ENCODE measurements at regions not wholly inside any gene's neighbourhood (a gene's known extent, or its start where the extent isn't known, plus 50 kb on each side); places are given as distances from the start of the nearest gene placed in this dataset.
A peak's percentile ranks its signal among the peaks of the same experiment; 100 is the strongest.

GRCh38 chr10:29691564-29692072, 56.8 kb upstream of the SVIL start (continued):
- no peak for TF ChIP-seq ZBTB20 (tag by site-specific recombination; IDR thresholded peaks at IDR 0.05)
- TF ChIP-seq ZNF16 (tag by site-specific recombination; IDR thresholded peaks at IDR 0.05; ENCODE audit: low read depth) = no peak
- TF ChIP-seq, protein P1, sequence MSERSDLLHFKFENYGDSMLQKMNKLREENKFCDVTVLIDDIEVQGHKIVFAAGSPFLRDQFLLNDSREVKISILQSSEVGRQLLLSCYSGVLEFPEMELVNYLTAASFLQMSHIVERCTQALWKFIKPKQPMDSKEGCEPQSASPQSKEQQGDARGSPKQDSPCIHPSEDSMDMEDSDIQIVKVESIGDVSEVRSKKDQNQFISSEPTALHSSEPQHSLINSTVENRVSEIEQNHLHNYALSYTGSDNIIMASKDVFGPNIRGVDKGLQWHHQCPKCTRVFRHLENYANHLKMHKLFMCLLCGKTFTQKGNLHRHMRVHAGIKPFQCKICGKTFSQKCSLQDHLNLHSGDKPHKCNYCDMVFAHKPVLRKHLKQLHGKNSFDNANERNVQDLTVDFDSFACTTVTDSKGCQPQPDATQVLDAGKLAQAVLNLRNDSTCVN (tag by site-specific recombination; optimal IDR thresholded peaks at IDR 0.05) = no peak
- peak; percentile 86 for TF ChIP-seq WT1 (tag by site-specific recombination; IDR thresholded peaks at IDR 0.05)
- TF ChIP-seq ZNF174 (tag by site-specific recombination; IDR thresholded peaks at IDR 0.05) = no peak
- no peak for TF ChIP-seq ZNF560 (tag by site-specific recombination; IDR thresholded peaks at IDR 0.05; ENCODE audit: borderline replicate concordance)
- TF ChIP-seq ZNF621 (tag by site-specific recombination; IDR thresholded peaks at IDR 0.05) = no peak
- peak; percentile 81; the same call in 1 of the 2 replicates for TF ChIP-seq GLI2 (tag by site-specific recombination; IDR thresholded peaks at IDR 0.05; ENCODE audit: borderline replicate concordance, low read depth)
- no peak for TF ChIP-seq ZNF530 (tag by site-specific recombination; IDR thresholded peaks at IDR 0.05; ENCODE audit: low read depth)
- peak; percentile 88 for TF ChIP-seq PRDM6 (tag by site-specific recombination; IDR thresholded peaks at IDR 0.05)
- no peak for TF ChIP-seq SCRT1 (tag by site-specific recombination; IDR thresholded peaks at IDR 0.05; ENCODE audit: borderline replicate concordance)
- no peak for TF ChIP-seq SETDB1 (IDR thresholded peaks at IDR 0.05; ENCODE audit: insufficient read length, low read length)
- no peak for TF ChIP-seq ZFP37 (tag by site-specific recombination; IDR thresholded peaks at IDR 0.05)
- no peak for TF ChIP-seq HOXA7 (CRISPR knock-in tag; IDR thresholded peaks at IDR 0.05; ENCODE audit: borderline replicate concordance)
- peak; percentile 41; the same call in 1 of the 2 replicates for TF ChIP-seq ZNF558 (tag by site-specific recombination; IDR thresholded peaks at IDR 0.05)
- no peak for TF ChIP-seq ZNF157 (tag by site-specific recombination; IDR thresholded peaks at IDR 0.05)
- peak; percentile 91 for TF ChIP-seq ZXDB (tag by site-specific recombination; IDR thresholded peaks at IDR 0.05)
- TF ChIP-seq ZNF837 (tag by site-specific recombination; IDR thresholded peaks at IDR 0.05) = no peak
- no peak for TF ChIP-seq ZSCAN16 (tag by site-specific recombination; IDR thresholded peaks at IDR 0.05)
- TF ChIP-seq ZNF777 (tag by site-specific recombination; IDR thresholded peaks at IDR 0.05; ENCODE audit: borderline replicate concordance) = no peak
- TF ChIP-seq ZBTB7A (tag by site-specific recombination; IDR thresholded peaks at IDR 0.05; ENCODE audit: low read depth) = no peak
- TF ChIP-seq ZBTB21 (tag by site-specific recombination; IDR thresholded peaks at IDR 0.05) = no peak
- TF ChIP-seq ZNF112 (tag by site-specific recombination; IDR thresholded peaks at IDR 0.05) = no peak
- TF ChIP-seq ZSCAN30 (tag by site-specific recombination; IDR thresholded peaks at IDR 0.05) = no peak
- no peak for TF ChIP-seq PBX3 (CRISPR knock-in tag; IDR thresholded peaks at IDR 0.05)
- peak; percentile 85 for TF ChIP-seq OSR2 (tag by site-specific recombination; IDR thresholded peaks at IDR 0.05)
- peak; percentile 56; the same call in 1 of the 2 replicates for TF ChIP-seq TRIM28 (IDR thresholded peaks at IDR 0.05; ENCODE audit: borderline replicate concordance, low read length)
- no peak for TF ChIP-seq ZNF768 (tag by site-specific recombination; IDR thresholded peaks at IDR 0.05)
- TF ChIP-seq ZNF670 (tag by site-specific recombination; IDR thresholded peaks at IDR 0.05; ENCODE audit: low read depth) = no peak
- no peak for TF ChIP-seq KLF7 (tag by site-specific recombination; IDR thresholded peaks at IDR 0.05; ENCODE audit: borderline replicate concordance)
- peak; percentile 94 for TF ChIP-seq ZNF629 (tag by site-specific recombination; IDR thresholded peaks at IDR 0.05)
- peak; percentile 43; the same call in 1 of the 2 replicates for TF ChIP-seq ZNF394 (tag by site-specific recombination; IDR thresholded peaks at IDR 0.05; ENCODE audit: borderline replicate concordance)
- TF ChIP-seq ZFHX2 (tag by site-specific recombination; conservative IDR thresholded peaks at IDR 0.05) = no peak
- no peak for TF ChIP-seq MYNN (tag by site-specific recombination; IDR thresholded peaks at IDR 0.05; ENCODE audit: borderline replicate concordance)
- TF ChIP-seq ZNF239 (tag by site-specific recombination; IDR thresholded peaks at IDR 0.05) = no peak
- TF ChIP-seq ZFP69B (tag by site-specific recombination; IDR thresholded peaks at IDR 0.05) = no peak
- no peak for TF ChIP-seq ZNF791 (tag by site-specific recombination; IDR thresholded peaks at IDR 0.05)
- no peak for TF ChIP-seq ZNF140 (tag by site-specific recombination; IDR thresholded peaks at IDR 0.05)
- no peak for TF ChIP-seq ZBTB48 (tag by site-specific recombination; IDR thresholded peaks at IDR 0.05)
- TF ChIP-seq SP7 (tag by site-specific recombination; IDR thresholded peaks at IDR 0.05) = peak; percentile 77
- no peak for TF ChIP-seq TCF7L2 (IDR thresholded peaks at IDR 0.05; ENCODE audit: borderline replicate concordance, low read depth, low read length)
